M059J (cell line): ENCODE measurements at regions not wholly inside any gene's neighbourhood (a gene's known extent, or its start where the extent isn't known, plus 50 kb on each side); places are given as distances from the start of the nearest gene placed in this dataset.
"Not testable (repeated sequence)": the region's sequence is repeated elsewhere in the genome, so short reads cannot be mapped to it uniquely, and the experiment has no call there.

Experiments used
- DNase-seq: peaks from one replicate; pipeline ENCODE4 v3.0.0-alpha.2; 2012; ENCODE audit warnings: low read depth

DNA sequence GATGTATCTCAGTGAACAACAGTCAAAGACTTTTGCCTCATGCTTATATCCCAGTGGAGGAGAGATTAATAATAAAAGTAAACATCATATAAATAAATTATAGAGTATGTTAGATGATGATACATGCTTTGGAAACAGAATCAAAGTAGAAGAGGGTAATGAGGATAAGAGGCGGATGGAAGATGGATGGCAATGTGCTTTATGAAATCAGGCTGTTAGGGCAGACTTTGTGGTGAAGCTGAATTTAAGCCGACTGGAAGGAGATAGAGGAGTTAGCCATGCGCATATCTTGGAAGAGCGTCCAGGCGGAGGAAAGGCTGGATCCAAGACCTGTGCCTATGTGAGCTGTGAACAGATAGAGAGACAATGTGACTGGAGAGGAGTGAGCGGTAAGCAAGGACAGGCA lies 74.9 kb upstream of the GUCY1A1 start:
- no peak for DNase-seq

DNA sequence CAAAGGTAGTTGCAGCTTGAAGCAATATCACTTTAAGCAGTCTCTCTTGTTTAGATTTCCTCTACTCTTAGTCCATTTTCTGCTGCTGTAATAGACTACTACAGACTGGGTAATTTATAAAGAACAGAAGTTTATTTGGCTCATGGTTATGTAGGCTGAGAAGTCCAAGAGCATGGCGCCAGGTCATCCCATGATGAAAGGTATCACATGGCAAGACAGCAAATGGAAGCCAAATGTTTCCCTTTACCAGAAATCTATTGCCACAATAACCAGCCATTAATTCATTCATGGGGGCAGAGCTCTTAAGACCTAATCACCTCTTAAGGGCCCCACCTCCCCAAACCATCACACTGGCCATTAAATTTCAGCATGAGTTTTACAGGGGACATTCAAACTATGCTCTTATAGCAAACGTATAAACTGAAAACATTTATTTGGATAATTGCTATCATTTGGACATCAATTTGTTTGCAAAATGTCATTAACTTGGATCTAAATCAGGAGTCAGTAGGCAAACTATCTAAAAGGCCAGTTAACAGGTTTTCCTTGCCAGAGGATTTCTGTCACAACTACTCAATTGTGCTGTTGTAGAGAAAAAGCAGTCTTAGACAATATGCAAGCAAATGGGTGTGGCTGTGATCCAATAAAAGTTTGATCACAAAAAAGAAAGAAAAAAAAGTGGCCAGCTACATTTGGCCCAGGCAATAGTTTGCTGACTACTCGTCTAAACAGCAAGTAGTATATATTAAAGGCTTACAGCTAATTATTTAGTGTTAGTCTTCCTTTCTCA lies 75.7 kb upstream of the GUCY1A1 start:
- no peak for DNase-seq

DNA sequence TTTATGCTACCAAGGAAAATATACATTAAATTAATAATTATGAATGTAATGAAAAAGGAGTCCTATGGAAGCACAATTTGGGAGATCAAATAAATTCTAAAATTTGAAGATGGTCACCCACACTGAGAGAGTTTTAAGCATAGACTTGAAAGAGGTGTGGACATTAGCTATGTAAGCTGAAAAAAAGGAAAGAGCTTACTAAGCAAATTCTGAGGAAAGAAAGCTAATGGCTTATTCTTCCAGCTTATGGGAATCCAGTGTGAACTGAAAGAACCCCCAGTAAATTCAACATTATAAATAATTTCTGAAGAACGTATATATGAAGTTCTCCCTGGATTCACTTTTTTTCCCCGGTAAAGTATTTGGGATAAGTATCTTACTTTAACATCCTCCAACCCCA lies 78.2 kb upstream of the GUCY1A1 start:
- no peak for DNase-seq

DNA sequence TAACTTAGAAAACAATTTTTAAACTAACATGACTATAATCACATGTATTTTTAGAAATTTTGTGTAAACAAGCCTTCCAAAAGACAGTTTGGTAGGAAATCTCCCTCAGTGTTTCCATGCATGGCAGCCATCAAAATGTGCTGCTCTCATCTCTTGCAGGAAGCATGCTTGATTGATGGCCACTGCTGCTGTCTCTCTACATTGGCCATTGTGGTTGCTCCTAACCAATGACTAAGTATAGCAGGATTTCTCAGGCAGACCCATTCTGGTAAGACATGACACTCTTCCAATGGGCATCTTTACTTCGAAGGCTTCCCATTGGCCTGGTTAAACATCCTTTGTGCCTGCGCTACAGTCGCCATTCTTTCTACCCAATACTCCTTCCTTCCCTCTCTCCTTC lies 78.9 kb upstream of the GUCY1A1 start:
- DNase-seq: no peak

DNA sequence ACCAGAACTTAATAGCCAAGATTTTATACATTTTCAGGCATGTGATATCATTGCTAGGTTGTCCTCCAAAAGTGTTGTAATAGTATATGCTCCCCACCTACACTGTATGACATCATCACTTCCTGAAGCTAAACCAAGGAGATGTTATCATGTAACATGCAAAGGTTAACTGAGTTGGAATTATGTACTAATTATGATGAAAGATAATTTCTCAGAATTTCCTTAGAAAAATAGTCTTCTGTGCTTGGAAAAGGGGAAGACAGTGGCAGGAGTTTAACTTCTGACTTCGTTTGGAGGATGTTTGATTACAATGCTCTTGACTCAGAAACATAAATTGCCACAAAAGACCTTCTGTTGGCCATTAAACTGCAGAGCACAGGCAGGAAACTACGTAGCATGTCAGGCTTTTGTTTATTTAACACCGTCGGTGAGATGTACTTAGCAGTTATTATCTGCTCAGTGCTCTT lies 83.6 kb upstream of the GUCY1A1 start:
- DNase-seq: peak; percentile 57

DNA sequence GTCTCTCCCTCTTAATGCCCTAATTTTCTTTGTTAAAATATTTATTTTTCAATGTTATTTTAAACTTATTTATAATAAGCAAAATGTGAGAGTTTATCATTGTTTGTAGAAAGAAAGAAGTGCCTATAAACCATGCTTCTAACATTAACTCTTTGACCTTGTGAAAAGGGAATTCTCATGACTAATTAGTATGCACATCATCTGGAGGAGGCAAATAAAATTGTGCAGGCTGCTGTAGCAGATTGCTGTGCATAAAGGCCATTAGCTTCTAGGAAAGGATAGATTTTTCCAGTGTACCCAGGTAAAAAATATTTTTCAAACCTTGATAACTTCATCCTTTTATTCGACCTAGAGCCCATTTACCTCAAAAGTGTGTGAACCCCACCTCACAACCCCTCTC lies 84.6 kb upstream of the GUCY1A1 start:
- no peak for DNase-seq

DNA sequence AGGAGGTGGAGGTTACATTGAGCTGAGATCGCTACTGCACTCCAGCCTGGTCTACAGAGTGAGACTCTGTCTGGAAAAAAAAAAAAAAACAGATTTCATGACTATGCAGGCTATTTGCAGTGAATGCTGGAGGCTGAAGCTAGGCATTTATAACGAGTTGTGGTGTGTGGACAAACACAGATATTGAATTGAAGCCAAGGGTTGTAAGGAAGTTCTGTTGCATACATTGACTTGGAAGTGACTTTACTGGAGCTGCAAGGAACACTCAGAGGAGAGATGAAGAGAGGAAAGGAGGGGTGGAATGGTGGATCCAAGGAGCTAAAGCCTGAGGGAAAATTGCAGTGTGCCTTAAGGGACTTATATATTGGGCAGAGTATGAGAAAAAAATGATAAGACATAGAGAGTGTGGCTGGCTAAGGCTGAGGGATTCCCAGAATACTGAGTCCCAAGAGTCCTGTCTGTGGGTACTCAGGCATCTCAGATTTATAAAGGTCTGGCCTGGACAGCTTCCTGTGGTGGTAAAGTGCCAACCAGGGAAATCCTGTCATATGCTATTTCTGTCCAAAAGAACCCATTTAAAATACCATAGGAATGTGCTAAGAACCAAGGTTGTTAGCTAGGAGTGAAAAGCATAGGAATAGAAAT lies 87.8 kb upstream of the GUCY1A1 start:
- peak; percentile 73 for DNase-seq

DNA sequence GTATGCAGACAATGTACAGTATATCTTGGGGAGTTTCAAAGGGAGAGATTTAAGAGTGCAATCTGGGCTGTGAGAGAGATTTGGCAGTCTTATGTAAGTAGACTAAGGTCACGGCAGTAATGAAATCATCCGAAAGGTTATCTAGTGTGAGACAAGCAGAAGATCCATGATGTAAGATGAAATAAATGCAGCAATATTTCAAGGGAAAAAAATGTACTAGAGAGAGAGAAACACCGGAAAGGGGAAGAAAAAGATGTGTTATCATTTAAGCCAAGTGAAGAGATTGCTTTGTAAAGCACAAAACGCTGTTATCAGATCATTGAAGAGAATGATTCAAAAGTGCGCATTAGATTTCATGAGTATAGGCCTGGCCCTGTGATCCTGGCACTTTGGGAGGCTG lies 88.4 kb upstream of the GUCY1A1 start:
- DNase-seq: no peak

DNA sequence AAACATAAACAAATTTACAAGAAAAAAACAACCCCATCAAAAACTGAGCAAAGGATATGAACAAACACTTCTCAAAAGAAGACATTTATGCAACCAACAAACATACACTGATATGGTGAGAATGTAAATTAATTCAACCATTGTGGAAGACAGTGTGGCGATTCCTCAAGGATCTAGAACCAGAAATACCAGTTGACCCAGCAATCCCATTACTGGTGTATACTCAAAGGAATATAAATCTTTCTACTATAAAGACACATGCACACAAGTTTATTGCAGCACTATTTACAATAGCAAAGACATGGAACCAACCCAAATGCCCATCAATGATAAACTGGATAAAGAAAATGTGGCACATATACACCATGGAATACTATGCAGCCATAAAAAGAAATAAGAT lies 92.3 kb upstream of the GUCY1A1 start:
- DNase-seq: not testable (repeated sequence)

DNA sequence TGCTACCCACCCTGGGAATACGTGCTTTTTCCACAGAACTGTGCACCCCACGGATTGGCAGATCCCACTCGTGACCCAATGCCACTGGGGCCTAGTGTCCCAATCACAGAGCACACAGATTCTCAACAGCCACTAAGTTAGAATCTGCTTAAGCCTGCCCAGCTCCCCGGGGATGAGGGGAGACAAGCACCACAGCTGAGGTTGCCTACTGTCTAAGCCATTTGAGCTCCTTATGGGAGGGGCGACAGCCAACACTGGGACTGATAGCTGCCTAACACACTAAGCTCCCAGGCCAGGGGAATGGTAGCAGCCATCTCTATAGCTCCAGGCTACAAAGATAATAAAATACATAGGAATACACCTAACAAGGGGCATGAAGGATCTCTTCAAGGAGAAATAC lies 93.5 kb upstream of the GUCY1A1 start:
- no peak for DNase-seq

DNA sequence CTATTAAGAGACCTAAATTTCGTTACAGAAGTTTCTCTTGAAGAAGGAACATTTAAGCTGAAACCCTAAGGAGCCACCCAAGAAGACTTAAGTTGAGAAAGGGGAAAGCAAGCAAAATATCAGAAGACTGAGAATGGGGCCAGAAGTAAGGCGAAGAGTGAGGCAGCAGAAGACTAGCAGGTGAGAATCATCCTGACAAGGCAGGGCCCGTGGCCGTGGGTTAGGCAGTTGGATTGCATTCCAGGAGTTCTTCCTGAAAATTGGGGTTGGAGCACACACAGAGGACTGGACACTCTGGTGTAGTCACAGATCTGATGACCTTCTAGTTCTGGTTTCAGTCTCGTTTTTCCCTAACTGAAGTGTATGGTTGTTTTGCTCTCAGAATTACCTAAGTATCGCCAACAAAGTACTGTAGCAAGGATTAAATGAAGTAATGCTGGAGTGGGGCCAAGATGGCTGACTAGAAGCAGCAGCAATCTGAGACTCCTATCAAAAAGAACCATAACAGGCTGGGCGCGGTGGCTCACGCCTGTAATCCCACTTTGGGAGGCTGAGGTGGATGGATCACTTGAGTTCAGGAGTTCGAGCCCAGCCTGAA lies 94.4 kb upstream of the GUCY1A1 start:
- DNase-seq: no peak

DNA sequence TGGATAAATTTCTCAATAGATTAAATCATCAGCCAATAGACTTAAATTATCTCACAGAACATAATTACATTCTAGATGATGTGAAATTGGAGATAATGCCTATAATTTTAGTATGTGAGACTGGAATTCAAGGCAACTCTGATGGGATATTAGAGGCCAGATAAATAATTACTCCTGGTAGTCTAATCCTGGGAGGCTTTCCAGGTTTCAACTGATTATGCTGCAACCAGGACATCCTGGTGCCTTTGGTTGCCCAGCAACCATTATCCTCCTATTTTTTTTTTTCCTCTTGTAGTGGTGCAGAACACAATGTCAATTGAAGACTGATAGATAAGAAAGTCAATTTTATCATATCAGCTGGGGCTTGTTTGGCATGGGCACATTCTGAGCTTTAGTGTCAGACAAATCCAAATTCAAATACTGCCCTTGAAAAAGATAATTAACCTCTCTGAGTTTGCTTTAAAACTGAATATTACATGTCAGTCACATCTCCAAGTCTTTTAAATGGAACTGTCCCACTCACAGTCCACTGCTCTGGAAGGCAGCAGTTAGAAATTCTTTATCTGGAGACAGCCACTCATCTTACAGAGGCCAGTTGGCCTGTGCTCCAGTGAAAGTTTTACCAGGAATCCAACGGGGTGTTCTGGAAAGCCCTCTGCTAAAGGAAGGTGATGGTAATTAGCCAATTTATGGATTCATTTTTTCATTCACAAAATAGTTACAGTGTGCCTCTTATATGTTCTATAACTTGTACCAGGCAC lies 95.3 kb upstream of the GUCY1A1 start:
- no peak for DNase-seq

DNA sequence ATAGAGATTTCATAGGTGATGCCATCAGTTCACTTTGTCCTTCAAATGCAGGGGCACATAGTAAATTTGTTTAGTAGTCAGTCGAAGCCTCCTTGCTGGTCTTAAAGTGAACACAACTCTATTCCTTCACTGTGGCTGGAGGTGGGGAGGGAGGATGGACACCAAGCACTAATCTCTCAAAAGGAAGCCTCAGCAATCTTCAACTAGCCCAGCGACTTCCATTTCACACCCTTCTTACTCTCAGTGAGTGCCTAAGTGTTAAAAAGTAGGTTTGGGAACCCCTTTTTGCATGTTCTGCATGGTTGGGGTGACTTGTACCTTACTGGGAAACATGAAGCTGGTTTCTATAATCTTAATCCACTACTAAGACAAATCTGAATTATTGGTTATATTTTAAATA lies 96.0 kb upstream of the GUCY1A1 start:
- DNase-seq: no peak

DNA sequence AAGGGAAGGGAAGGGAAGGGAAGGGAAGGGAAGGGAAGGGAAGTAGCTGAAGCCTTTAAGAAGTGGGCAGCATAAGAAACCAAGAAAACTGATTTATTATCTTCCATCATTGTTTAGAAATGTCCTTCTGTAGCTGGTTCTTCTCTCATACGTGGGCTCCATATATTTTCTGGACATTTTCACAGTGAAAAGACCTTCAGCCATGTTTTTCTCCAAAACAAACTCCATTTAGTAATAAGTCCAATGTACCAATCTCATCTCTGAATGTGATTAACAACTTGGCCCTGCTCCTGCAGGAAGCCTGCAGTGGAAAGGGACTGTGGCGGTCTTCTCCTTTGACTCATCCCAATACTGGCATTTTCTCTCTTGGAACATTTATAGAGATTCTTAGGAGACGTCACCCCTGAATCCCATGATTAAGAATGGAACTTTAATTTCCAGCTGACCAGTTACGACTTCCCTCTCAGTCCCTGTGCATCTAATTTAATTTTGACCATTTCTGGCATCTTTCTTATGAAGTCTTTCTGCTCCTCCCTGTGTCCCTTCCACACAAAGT lies 96.6 kb upstream of the GUCY1A1 start:
- peak; percentile 78 for DNase-seq

DNA sequence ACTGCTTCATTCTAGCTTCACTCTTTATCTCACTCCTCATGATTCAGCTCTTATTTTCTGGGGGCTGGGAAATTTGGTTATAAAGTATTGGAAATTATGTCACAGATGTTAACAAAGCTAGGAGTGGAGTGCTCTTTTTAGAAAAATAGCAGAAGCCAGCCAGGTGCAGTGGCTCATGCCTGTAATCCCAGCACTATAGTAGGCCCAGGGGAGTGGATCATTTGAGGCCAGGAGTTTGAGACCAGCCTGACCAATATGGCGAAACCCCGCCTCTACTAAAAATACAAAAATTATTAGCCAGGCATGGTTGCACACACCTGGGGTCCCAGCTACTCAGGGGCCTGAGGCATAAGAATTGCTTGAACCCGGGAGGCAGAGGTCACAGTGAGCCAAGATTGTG lies 97.2 kb upstream of the GUCY1A1 start:
- no peak for DNase-seq

DNA sequence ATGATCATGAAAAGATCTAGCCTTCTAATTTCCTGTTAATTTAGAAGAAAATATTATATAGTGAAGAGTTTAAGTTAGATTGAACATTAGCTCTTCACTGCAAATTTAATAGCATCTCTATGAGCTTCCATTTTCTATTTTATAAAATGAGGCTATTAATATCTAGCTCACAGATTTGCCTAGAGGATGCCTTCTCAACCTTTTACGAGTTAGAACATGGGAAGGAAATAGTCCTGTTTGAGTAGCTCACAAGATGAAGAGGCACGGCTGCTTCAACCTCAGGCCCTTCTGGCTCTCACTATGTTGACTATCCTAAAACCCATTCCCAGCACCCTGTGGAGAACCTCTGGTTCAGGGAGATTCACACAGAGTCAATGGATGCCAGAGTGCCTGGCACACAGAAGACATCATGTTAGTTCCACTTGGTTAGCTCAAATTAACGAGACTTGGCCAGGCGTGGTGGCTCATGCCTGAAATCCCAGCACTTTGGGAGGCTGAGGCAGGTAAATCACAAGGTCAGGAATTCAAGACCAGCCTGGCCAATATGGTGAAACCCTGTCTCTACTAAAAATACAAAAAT lies 97.9 kb upstream of the GUCY1A1 start:
- no peak for DNase-seq

DNA sequence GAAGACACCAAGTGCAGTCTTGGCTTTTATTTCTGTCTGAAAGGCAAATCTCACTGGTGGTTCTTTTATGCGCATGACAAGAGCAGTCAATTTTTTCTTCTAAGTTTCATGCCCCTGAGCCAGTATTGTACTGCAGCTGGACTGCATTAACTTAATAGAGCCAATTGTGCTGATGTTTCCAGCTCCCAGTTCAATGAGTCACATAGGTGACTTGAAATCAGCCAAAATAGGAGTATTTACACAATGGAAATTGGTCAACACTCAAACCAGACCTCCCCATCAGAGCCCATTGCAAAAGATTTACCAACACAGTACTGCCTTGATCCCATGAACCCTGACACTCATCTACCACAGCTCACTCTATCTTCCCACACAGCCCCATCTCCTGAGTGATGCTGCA lies 100.3 kb upstream of the GUCY1A1 start:
- peak; percentile 7 for DNase-seq

DNA sequence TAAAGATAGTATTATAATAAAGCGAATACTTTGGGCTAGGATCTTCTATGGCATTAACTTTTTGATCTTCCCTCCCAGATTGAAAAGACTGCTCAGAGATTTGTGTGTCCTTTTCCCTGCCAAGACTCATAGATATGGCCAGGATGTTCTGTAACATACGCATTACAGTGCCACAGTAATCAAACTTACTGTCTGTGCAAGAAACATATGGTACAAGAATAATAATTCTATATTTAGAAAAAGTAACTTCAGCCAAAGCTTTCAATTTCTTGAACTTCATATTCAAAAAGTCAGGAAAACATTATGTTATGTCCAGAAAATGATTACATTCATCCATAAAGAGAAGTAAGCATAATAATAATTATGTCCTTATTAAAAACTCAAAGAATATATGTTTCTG lies 100.9 kb upstream of the GUCY1A1 start:
- DNase-seq: no peak

DNA sequence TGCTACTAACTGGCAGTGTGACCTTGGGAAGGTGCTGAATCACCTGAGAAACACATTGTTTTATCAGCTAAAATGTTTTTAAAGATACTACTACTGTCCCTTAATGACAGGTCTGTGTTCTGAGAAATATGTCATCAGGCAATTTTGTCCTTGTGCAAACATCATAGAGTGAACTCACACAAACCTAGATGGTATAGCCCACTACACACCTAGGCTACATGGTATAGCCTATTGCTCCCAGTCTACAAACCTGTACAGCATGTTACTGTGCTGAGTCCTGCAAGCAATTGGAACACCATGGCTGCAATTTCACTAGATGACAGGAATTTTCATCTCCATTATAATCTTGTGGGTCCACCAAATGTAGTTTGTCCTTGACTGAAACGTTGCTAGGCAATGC lies 101.3 kb upstream of the GUCY1A1 start:
- no peak for DNase-seq

DNA sequence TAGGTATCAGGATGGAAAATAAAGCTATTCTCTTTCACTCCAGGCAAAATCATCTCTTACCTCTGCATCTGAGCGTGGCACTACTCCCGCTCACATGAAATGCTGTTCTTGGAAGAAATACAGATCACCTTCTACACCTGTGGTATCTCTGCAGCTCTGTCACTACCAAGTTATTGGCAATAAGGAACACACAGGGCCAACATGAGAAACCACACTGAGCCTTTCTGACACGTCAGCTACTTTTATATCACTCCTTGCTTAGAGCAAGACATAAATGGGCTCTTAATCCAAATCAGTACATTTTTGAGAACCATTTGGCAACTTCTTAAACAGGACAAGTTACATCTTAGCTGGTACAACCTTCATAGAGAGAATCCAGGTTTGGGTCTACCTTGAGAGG lies 101.8 kb upstream of the GUCY1A1 start:
- DNase-seq: no peak

DNA sequence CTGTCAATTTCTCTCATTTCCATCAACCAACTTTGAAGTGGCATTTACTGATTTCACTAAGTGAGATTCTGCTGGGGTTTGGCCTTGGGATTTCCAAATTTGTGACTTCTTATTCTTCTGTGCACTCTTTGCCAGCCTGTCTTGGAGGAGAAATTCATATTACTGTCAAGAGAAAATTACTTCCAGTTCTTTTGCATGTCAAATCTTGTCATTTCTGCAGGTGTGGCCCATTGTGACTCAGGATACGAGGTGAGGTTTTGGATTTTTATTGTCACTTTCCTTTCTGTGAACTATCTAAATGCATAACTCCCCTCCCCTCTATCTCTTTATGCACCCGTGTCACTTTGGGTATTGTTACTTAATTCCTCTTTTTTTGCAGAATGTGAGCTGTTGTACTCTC lies 102.6 kb upstream of the GUCY1A1 start:
- no peak for DNase-seq

DNA sequence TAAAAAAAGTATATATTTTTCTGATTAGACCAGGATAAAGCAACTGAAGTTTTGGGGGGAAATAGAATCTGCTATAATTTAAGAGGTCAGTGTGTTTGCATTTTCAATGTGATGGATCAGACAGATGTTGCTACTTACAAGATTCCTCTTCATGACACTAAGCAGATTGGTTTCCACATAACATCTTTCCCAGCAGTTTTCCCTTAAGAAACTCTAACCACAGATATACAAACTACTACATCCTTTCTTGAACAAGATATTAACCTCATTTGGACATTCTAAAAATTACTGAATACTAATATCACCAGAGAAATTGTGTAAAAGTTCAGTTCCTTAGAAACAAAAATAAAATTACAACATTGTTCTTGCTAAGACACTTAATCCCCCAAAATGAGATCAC lies 106.7 kb upstream of the GUCY1A1 start:
- no peak for DNase-seq
